CD4-positive, alpha-beta T cell (primary cell): ENCODE measurements at regions not wholly inside any gene's neighbourhood (a gene's known extent, or its start where the extent isn't known, plus 50 kb on each side); places are given as distances from the start of the nearest gene placed in this dataset.

Source experiments
- ATAC-seq: fragments of 200-7000 bp; cut with Tn5 transposase; one replicate; pipeline ENCODE4 v1.10.0; 2022; ENCODE audit warnings: mild to moderate bottlenecking; ENCODE audit not compliant: poor library complexity
- CTCF ChIA-PET: fragments of 350-600 bp; sonication (Branson Sonifier 250); formaldehyde crosslinking; loops from one replicate; lab custom pipeline; 2021; ENCODE audit warnings: antibody characterized with exemption, inconsistent platforms; lab: Charles Lee
- POLR2A ChIA-PET: fragments of 350-600 bp; sonication (Branson Sonifier 250); formaldehyde crosslinking; loops from one replicate; lab custom pipeline; 2021; ENCODE audit warnings: antibody characterized with exemption, inconsistent platforms; lab: Charles Lee
- DNase-seq, 14 experiments: peaks; one replicate each; pipeline ENCODE4 v3.0.0-alpha.2; 2013 to 2020; ENCODE audit warnings: mixed read lengths in 2 of 14
- H3K27ac ChIP-seq, 2 donors: one replicate each; pipeline versions ENCODE4 v1.5.1 to v1.7.0; 2013; ENCODE audit warnings: low read length in 2 of 2, low read depth in 1 of 2, mild to moderate bottlenecking in 1 of 2
- H3K27me3 ChIP-seq, 2 experiments: 1 replicate in 1 of 2; 2 replicates in 1 of 2; pipeline versions ENCODE4 v1.6.1 to v1.7.0; 2013; ENCODE audit warnings: low read length in 2 of 2, control low read depth in 1 of 2, mild to moderate bottlenecking in 1 of 2, moderate library complexity in 1 of 2; ENCODE audit not compliant: insufficient read depth in 2 of 2, control insufficient read depth in 1 of 2
- H3K36me3 ChIP-seq: one replicate; pipeline ENCODE4 v1.6.1; 2013; ENCODE audit warnings: low read length, control low read depth; ENCODE audit not compliant: insufficient read depth
- H3K4me1 ChIP-seq: one replicate; pipeline ENCODE4 v1.6.1; 2013; ENCODE audit warnings: low read length, control low read depth; ENCODE audit not compliant: insufficient read depth
- H3K4me3 ChIP-seq: one replicate; pipeline ENCODE4 v1.5.1; 2013; ENCODE audit warnings: mild to moderate bottlenecking, low read length, moderate library complexity
- H3K9me3 ChIP-seq, 2 experiments: 1 replicate in 1 of 2; 2 replicates in 1 of 2; pipeline versions ENCODE4 v1.6.1 to v1.7.0; 2013; ENCODE audit warnings: low read length in 2 of 2, mild to moderate bottlenecking in 2 of 2, control low read depth in 1 of 2, moderate library complexity in 1 of 2; ENCODE audit not compliant: control insufficient read depth in 1 of 2, insufficient read depth in 1 of 2
- H3K27ac Mint-ChIP-seq: one replicate; pipeline ENCODE4 v1.8.0; 2020; ENCODE audit warnings: mixed read lengths
- H3K27me3 Mint-ChIP-seq: one replicate; pipeline ENCODE4 v1.8.0; 2021; ENCODE audit warnings: mixed read lengths
- H3K36me3 Mint-ChIP-seq: one replicate; pipeline ENCODE4 v1.8.0; 2021; ENCODE audit warnings: low read depth, mixed read lengths
- H3K4me1 Mint-ChIP-seq: one replicate; pipeline ENCODE4 v1.8.0; 2021; ENCODE audit warnings: low read depth, mixed read lengths
- H3K4me3 Mint-ChIP-seq: one replicate; pipeline ENCODE4 v1.8.0; 2020; ENCODE audit warnings: mild to moderate bottlenecking, mixed read lengths
- H3K9me3 Mint-ChIP-seq: one replicate; pipeline ENCODE4 v1.8.0; 2020; ENCODE audit warnings: mixed read lengths
- CTCF ChIP-seq: fragments of 200-600 bp; IDR thresholded peaks from one replicate; pipeline ENCODE4 v1.8.0; 2022; ENCODE audit warnings: antibody characterized with exemption, mild to moderate bottlenecking
- intact Hi-C, 2 experiments: fragments of 100-400 bp; cut with DNase I in 1 of 2; cut with micrococcal nuclease in 1 of 2; formaldehyde crosslinking; loops; one replicate each; pipeline versions ENCODE4 v1.15.1 to v1.9.0; 2023 to 2025; cut with DNase I, micrococcal nuclease

GRCh38 chr7:106487892-106488291 lies 173.1 kb downstream of the CCDC71L start:
- no peak overlapping the region for H3K27ac ChIP-seq
- H3K9me3 ChIP-seq: no peaks in the 10 kb centered on the region
- DNase-seq (no peak), ATAC-seq (no peak)
- H3K27ac Mint-ChIP-seq: no peak overlapping the region
- TF ChIP-seq CTCF: no peak
- H3K36me3 ChIP-seq: no peaks in the 10 kb centered on the region
- ChIA-PET CTCF (no interaction called here), POLR2A (no interaction called here)
- no peaks in the 10 kb centered on the region for H3K4me1 Mint-ChIP-seq
- no peak overlapping the region for H3K4me3 ChIP-seq
- H3K4me1 ChIP-seq: no peaks in the 10 kb centered on the region
- H3K27me3 Mint-ChIP-seq: peaks cover 40% of the 10 kb centered on the region
- intact Hi-C loops: no loop called here
- H3K27me3 ChIP-seq: no peaks in the 10 kb centered on the region
- H3K36me3 Mint-ChIP-seq: no peaks in the 10 kb centered on the region
- no peaks in the 10 kb centered on the region for H3K9me3 Mint-ChIP-seq
- no peak overlapping the region for H3K4me3 Mint-ChIP-seq

- no peak overlapping the region for H3K4me3 ChIP-seq
- intact Hi-C loops: no loop called here
- DNase-seq (no peak), ATAC-seq (no peak)
- H3K27me3 ChIP-seq: peaks cover 0 to 3% of the 10 kb centered on the region in 2 experiments
- no peak overlapping the region for H3K27ac ChIP-seq
- Mint-ChIP-seq H3K9me3 (no peaks in the 10 kb centered on the region), H3K27me3 (peaks cover 46% of the 10 kb centered on the region), H3K4me1 (no peaks in the 10 kb centered on the region), H3K36me3 (no peaks in the 10 kb centered on the region), H3K4me3 (no peak overlapping the region), H3K27ac (no peak overlapping the region)
- H3K4me1 ChIP-seq: no peaks in the 10 kb centered on the region
- no peak for TF ChIP-seq CTCF
- ChIA-PET POLR2A (no interaction called here), CTCF (no interaction called here)
- no peaks in the 10 kb centered on the region for H3K36me3 ChIP-seq
- no peaks in the 10 kb centered on the region for H3K9me3 ChIP-seq
Observed at GRCh38 chr7:106486331-106486730, 174.6 kb downstream of the CCDC71L start.

- no peak overlapping the region for H3K4me3 Mint-ChIP-seq
- DNase-seq (no peak), ATAC-seq (no peak)
- no peak for TF ChIP-seq CTCF
- no peaks in the 10 kb centered on the region for H3K4me1 Mint-ChIP-seq
- ChIA-PET POLR2A (no interaction called here), CTCF (no interaction called here)
- peaks cover 46% of the 10 kb centered on the region for H3K27me3 Mint-ChIP-seq
- Histone ChIP-seq H3K4me3 (no peak overlapping the region), H3K27ac (no peak overlapping the region), H3K9me3 (no peaks in the 10 kb centered on the region), H3K4me1 (no peaks in the 10 kb centered on the region), H3K27me3 (peaks cover 0 to 3% of the 10 kb centered on the region in 2 experiments), H3K36me3 (no peaks in the 10 kb centered on the region)
- no peaks in the 10 kb centered on the region for H3K9me3 Mint-ChIP-seq
- intact Hi-C loops: no loop called here
- no peak overlapping the region for H3K27ac Mint-ChIP-seq
- no peaks in the 10 kb centered on the region for H3K36me3 Mint-ChIP-seq
Observed at GRCh38 chr7:106485919-106486318, 175.0 kb downstream of the CCDC71L start.
